A673 (cell line): ENCODE measurements at regions not wholly inside any gene's neighbourhood (a gene's known extent, or its start where the extent isn't known, plus 50 kb on each side); places are given as distances from the start of the nearest gene placed in this dataset.

Source experiments
- EZH2 ChIP-seq: fragments of 200-600 bp; sonication (generic); IDR thresholded peaks from 2 replicates; pipeline ENCODE4 v1.6.1; 2017; ENCODE audit warnings: borderline replicate concordance, low read depth, mild to moderate bottlenecking, mixed read lengths, antibody characterized with exemption, low read length; ENCODE audit not compliant: poor library complexity, severe bottlenecking
- TF ChIP-seq, protein P1 (sequence below): fragments of 300-800, 200-600 bp; sonication (generic); conservative IDR thresholded peaks from 2 replicates; pipeline ENCODE4 v1.5.1; 2017; ENCODE audit warnings: low read depth, mild to moderate bottlenecking, antibody characterized with exemption, low read length, moderate library complexity, mixed read lengths

DNA sequence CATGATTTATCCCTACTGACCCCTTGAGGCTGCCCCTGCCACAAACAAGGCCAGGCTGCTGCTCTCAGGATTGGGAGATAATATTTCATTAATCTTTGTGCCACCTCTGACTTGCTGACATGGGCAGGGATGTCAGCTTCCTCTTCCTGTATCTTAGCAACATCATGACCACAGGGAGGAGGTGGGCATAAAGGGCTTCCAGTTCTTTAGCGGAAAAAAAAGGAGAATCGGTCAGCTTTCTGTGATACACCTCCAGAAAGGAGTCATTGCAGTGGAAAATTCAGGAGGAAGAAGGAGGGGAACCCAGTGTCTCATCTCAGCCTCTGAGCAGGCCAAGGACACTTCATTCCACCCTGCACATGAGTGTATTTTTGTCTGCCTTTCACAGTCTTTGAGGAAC is 206.8 kb upstream of the SDK2 start:
- TF ChIP-seq, protein P1, sequence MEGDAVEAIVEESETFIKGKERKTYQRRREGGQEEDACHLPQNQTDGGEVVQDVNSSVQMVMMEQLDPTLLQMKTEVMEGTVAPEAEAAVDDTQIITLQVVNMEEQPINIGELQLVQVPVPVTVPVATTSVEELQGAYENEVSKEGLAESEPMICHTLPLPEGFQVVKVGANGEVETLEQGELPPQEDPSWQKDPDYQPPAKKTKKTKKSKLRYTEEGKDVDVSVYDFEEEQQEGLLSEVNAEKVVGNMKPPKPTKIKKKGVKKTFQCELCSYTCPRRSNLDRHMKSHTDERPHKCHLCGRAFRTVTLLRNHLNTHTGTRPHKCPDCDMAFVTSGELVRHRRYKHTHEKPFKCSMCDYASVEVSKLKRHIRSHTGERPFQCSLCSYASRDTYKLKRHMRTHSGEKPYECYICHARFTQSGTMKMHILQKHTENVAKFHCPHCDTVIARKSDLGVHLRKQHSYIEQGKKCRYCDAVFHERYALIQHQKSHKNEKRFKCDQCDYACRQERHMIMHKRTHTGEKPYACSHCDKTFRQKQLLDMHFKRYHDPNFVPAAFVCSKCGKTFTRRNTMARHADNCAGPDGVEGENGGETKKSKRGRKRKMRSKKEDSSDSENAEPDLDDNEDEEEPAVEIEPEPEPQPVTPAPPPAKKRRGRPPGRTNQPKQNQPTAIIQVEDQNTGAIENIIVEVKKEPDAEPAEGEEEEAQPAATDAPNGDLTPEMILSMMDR, result no peak
- no peak for TF ChIP-seq EZH2
